CD4-positive, alpha-beta T cell (primary cell): ENCODE measurements at regions not wholly inside any gene's neighbourhood (a gene's known extent, or its start where the extent isn't known, plus 50 kb on each side); places are given as distances from the start of the nearest gene placed in this dataset.

Experiments used
- ATAC-seq: fragments of 200-7000 bp; cut with Tn5 transposase; one replicate; pipeline ENCODE4 v1.10.0; 2022; ENCODE audit warnings: mild to moderate bottlenecking; ENCODE audit not compliant: poor library complexity
- CTCF ChIA-PET: fragments of 350-600 bp; sonication (Branson Sonifier 250); formaldehyde crosslinking; loops from one replicate; lab custom pipeline; 2021; ENCODE audit warnings: antibody characterized with exemption, inconsistent platforms; lab: Charles Lee
- POLR2A ChIA-PET: fragments of 350-600 bp; sonication (Branson Sonifier 250); formaldehyde crosslinking; loops from one replicate; lab custom pipeline; 2021; ENCODE audit warnings: antibody characterized with exemption, inconsistent platforms; lab: Charles Lee
- DNase-seq, 14 experiments: peaks; one replicate each; pipeline ENCODE4 v3.0.0-alpha.2; 2013 to 2020; ENCODE audit warnings: mixed read lengths in 2 of 14
- H3K27ac ChIP-seq, 2 donors: one replicate each; pipeline versions ENCODE4 v1.5.1 to v1.7.0; 2013; ENCODE audit warnings: low read length in 2 of 2, low read depth in 1 of 2, mild to moderate bottlenecking in 1 of 2
- H3K27me3 ChIP-seq, 2 experiments: 1 replicate in 1 of 2; 2 replicates in 1 of 2; pipeline versions ENCODE4 v1.6.1 to v1.7.0; 2013; ENCODE audit warnings: low read length in 2 of 2, control low read depth in 1 of 2, mild to moderate bottlenecking in 1 of 2, moderate library complexity in 1 of 2; ENCODE audit not compliant: insufficient read depth in 2 of 2, control insufficient read depth in 1 of 2
- H3K36me3 ChIP-seq: one replicate; pipeline ENCODE4 v1.6.1; 2013; ENCODE audit warnings: low read length, control low read depth; ENCODE audit not compliant: insufficient read depth
- H3K4me1 ChIP-seq: one replicate; pipeline ENCODE4 v1.6.1; 2013; ENCODE audit warnings: low read length, control low read depth; ENCODE audit not compliant: insufficient read depth
- H3K4me3 ChIP-seq: one replicate; pipeline ENCODE4 v1.5.1; 2013; ENCODE audit warnings: mild to moderate bottlenecking, low read length, moderate library complexity
- H3K9me3 ChIP-seq, 2 experiments: 1 replicate in 1 of 2; 2 replicates in 1 of 2; pipeline versions ENCODE4 v1.6.1 to v1.7.0; 2013; ENCODE audit warnings: low read length in 2 of 2, mild to moderate bottlenecking in 2 of 2, control low read depth in 1 of 2, moderate library complexity in 1 of 2; ENCODE audit not compliant: control insufficient read depth in 1 of 2, insufficient read depth in 1 of 2
- H3K27ac Mint-ChIP-seq: one replicate; pipeline ENCODE4 v1.8.0; 2020; ENCODE audit warnings: mixed read lengths
- H3K27me3 Mint-ChIP-seq: one replicate; pipeline ENCODE4 v1.8.0; 2021; ENCODE audit warnings: mixed read lengths
- H3K36me3 Mint-ChIP-seq: one replicate; pipeline ENCODE4 v1.8.0; 2021; ENCODE audit warnings: low read depth, mixed read lengths
- H3K4me1 Mint-ChIP-seq: one replicate; pipeline ENCODE4 v1.8.0; 2021; ENCODE audit warnings: low read depth, mixed read lengths
- H3K4me3 Mint-ChIP-seq: one replicate; pipeline ENCODE4 v1.8.0; 2020; ENCODE audit warnings: mild to moderate bottlenecking, mixed read lengths
- H3K9me3 Mint-ChIP-seq: one replicate; pipeline ENCODE4 v1.8.0; 2020; ENCODE audit warnings: mixed read lengths
- CTCF ChIP-seq: fragments of 200-600 bp; IDR thresholded peaks from one replicate; pipeline ENCODE4 v1.8.0; 2022; ENCODE audit warnings: antibody characterized with exemption, mild to moderate bottlenecking
- intact Hi-C, 2 experiments: fragments of 100-400 bp; cut with DNase I in 1 of 2; cut with micrococcal nuclease in 1 of 2; formaldehyde crosslinking; loops; one replicate each; pipeline versions ENCODE4 v1.15.1 to v1.9.0; 2023 to 2025; cut with DNase I, micrococcal nuclease

- H3K27me3 Mint-ChIP-seq = no peaks in the 10 kb centered on the region
- TF ChIP-seq CTCF = no peak
- H3K36me3 Mint-ChIP-seq = no peaks in the 10 kb centered on the region
- intact Hi-C loops = no loop called here
- no peak overlapping the region for H3K27ac Mint-ChIP-seq
- H3K4me3 ChIP-seq = no peak overlapping the region
- no peaks in the 10 kb centered on the region for H3K27me3 ChIP-seq
- no peak overlapping the region for H3K27ac ChIP-seq
- H3K9me3 Mint-ChIP-seq = peaks cover 4% of the 10 kb centered on the region
- no peaks in the 10 kb centered on the region for H3K36me3 ChIP-seq
- peaks cover 13 to 18% of the 10 kb centered on the region in 2 experiments for H3K9me3 ChIP-seq
- H3K4me3 Mint-ChIP-seq = no peak overlapping the region
- no peaks in the 10 kb centered on the region for H3K4me1 Mint-ChIP-seq
- H3K4me1 ChIP-seq = no peaks in the 10 kb centered on the region
- CTCF ChIA-PET = no interaction called here
- POLR2A ChIA-PET = no interaction called here
- DNase-seq = no peak
- ATAC-seq = no peak
Observed at GRCh38 chr21:18877917-18878316, 474.3 kb upstream of the TMPRSS15 start.

DNA sequence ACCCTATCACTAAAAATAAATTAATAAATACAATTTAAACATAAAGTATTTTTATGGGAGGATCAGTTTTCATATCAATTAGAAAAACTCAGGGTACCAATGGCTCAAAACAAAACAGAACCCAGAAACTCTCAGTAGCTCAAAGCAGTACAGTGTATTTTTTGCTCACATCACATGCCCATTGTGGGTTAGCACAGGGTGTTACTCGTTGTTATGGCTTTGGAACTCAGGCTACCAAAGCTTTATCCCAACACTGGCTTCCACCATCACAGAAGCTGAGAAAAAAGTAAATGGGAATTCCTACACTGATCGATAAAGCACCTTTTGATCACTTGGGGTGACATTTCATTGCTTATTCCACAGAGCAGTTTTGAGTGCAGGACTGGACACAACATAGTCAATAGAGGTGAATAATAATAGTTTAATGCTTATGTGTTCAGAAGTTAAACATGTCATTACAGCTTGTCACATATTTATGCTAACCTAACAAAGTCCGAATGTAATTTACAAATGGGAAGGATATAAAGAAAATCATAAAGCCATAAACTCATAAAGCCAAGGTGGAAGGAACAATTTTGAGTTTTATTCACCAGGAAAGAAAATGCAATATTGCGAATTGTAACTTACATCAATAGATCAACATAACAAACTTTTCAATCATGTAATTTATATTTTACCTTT is 484.5 kb upstream of the TMPRSS15 start:
- no peaks in the 10 kb centered on the region for H3K4me1 ChIP-seq
- H3K27ac Mint-ChIP-seq = no peak overlapping the region
- H3K4me1 Mint-ChIP-seq = no peaks in the 10 kb centered on the region
- H3K27ac ChIP-seq = no peak overlapping the region
- TF ChIP-seq CTCF = no peak
- DNase-seq (no peak), ATAC-seq (no peak)
- H3K36me3 Mint-ChIP-seq = no peaks in the 10 kb centered on the region
- ChIA-PET CTCF (no interaction called here), POLR2A (no interaction called here)
- H3K27me3 ChIP-seq = no peaks in the 10 kb centered on the region
- H3K4me3 ChIP-seq = no peak overlapping the region
- H3K9me3 ChIP-seq = no peaks in the 10 kb centered on the region
- H3K9me3 Mint-ChIP-seq = peaks cover 7% of the 10 kb centered on the region
- H3K36me3 ChIP-seq = no peaks in the 10 kb centered on the region
- no peaks in the 10 kb centered on the region for H3K27me3 Mint-ChIP-seq
- H3K4me3 Mint-ChIP-seq = no peak overlapping the region
- intact Hi-C loops = no loop called here

- intact Hi-C loops = no loop called here
- Mint-ChIP-seq H3K4me3 (no peak overlapping the region), H3K36me3 (no peaks in the 10 kb centered on the region), H3K9me3 (peaks cover 3% of the 10 kb centered on the region), H3K4me1 (no peaks in the 10 kb centered on the region), H3K27me3 (no peaks in the 10 kb centered on the region), H3K27ac (no peak overlapping the region)
- POLR2A ChIA-PET = no interaction called here
- H3K27me3 ChIP-seq = no peaks in the 10 kb centered on the region
- no peaks in the 10 kb centered on the region for H3K4me1 ChIP-seq
- H3K9me3 ChIP-seq = no peaks in the 10 kb centered on the region
- ATAC-seq (no peak), DNase-seq (no peak)
- no peak overlapping the region for H3K4me3 ChIP-seq
- H3K27ac ChIP-seq = no peak overlapping the region
- TF ChIP-seq CTCF = no peak
- no peaks in the 10 kb centered on the region for H3K36me3 ChIP-seq
- CTCF ChIA-PET = no interaction called here
Observed at GRCh38 chr21:18893406-18893805, 489.8 kb upstream of the TMPRSS15 start.
